ENCODE measurements at regions not wholly inside any gene's neighbourhood (a gene's known extent, or its start where the extent isn't known, plus 50 kb on each side); places are given as distances from the start of the nearest gene placed in this dataset.

- ChIA-PET CTCF (interaction anchor here (0.6 kb wide), 1 partner anchor 243 kb away, joined by 3 read pairs; no protein-coding TSS in a partner anchor), POLR2A (ENCODE audit: unreplicated experiment) (no interaction called here)
- Histone ChIP-seq H2AFZ (ENCODE audit: low read length) (no peak overlapping the region), H3K9me2 (replicated peaks; ENCODE audit: low read length) (no peaks in the 10 kb centered on the region), H3K4me3 (ENCODE audit: low read length) (no peak overlapping the region), H3K9ac (ENCODE audit: low read length) (no peak overlapping the region), H4K20me1 (ENCODE audit: low read length) (no peaks in the 10 kb centered on the region), H3K27ac (ENCODE audit: low read length) (no peak overlapping the region), H3F3A (ENCODE audit: low read length, unreplicated experiment) (no peaks in the 10 kb centered on the region), H3K4me2 (ENCODE audit: low read length) (no peak overlapping the region), H3K36me3 (ENCODE audit: low read depth, low read length) (no peaks in the 10 kb centered on the region), H3K79me2 (ENCODE audit: low read length) (no peaks in the 10 kb centered on the region), H3K27me3 (ENCODE audit: low read length) (no peaks in the 10 kb centered on the region), H3K9me3 (ENCODE audit: low read length) (no peaks in the 10 kb centered on the region), H3K4me1 (ENCODE audit: insufficient read depth, low read length) (no peaks in the 10 kb centered on the region; the same call in 1 of the 2 replicates)
- BruUV-seq (replicated peaks): no TSS peak
- peak; percentile 79 for TF ChIP-seq CTCF (conservative IDR thresholded peaks at IDR 0.05; ENCODE audit: low read depth, low read length)
- TF ChIP-seq EZH2phosphoT487 (IDR thresholded peaks at IDR 0.05; ENCODE audit: borderline replicate concordance, low read length): no peak
- no peak for TF ChIP-seq EZH2 (IDR thresholded peaks at IDR 0.05; ENCODE audit: low read length, unreplicated experiment)
- ATAC-seq: peak; percentile 92
- DNase-seq: peak; percentile 60
- intact Hi-C loops (cut with micrococcal nuclease): loop anchor here (1.0 to 5.0 kb wide), 4 partner anchors 219 to 756 kb away; no protein-coding TSS in a partner anchor
Observed at GRCh38 chr13:60654415-60654814, 257.4 kb downstream of the TDRD3 start.

GRCh38 chr13:60647547-60647946 is 250.5 kb downstream of the TDRD3 start:
- no peak for TF ChIP-seq EZH2phosphoT487 (IDR thresholded peaks at IDR 0.05; ENCODE audit: borderline replicate concordance, low read length)
- TF ChIP-seq CTCF (conservative IDR thresholded peaks at IDR 0.05; ENCODE audit: low read depth, low read length): no peak
- TF ChIP-seq EZH2 (IDR thresholded peaks at IDR 0.05; ENCODE audit: low read length, unreplicated experiment): no peak
- Histone ChIP-seq H3K36me3 (ENCODE audit: low read depth, low read length) (no peaks in the 10 kb centered on the region), H3K27ac (ENCODE audit: low read length) (no peak overlapping the region), H3K79me2 (ENCODE audit: low read length) (no peaks in the 10 kb centered on the region), H3K9me3 (ENCODE audit: low read length) (no peaks in the 10 kb centered on the region), H3F3A (ENCODE audit: low read length, unreplicated experiment) (no peaks in the 10 kb centered on the region), H3K4me2 (ENCODE audit: low read length) (no peak overlapping the region), H3K27me3 (ENCODE audit: low read length) (no peaks in the 10 kb centered on the region), H3K9me2 (replicated peaks; ENCODE audit: low read length) (no peaks in the 10 kb centered on the region), H3K4me1 (ENCODE audit: insufficient read depth, low read length) (no peaks in the 10 kb centered on the region), H3K9ac (ENCODE audit: low read length) (no peak overlapping the region), H2AFZ (ENCODE audit: low read length) (no peak overlapping the region), H3K4me3 (ENCODE audit: low read length) (no peak overlapping the region), H4K20me1 (ENCODE audit: low read length) (no peaks in the 10 kb centered on the region)
- DNase-seq (no peak), ATAC-seq (no peak)
- intact Hi-C loops (cut with micrococcal nuclease): no loop called here
- CTCF ChIA-PET: no interaction called here
- no TSS peak for BruUV-seq (replicated peaks)
- POLR2A ChIA-PET (ENCODE audit: unreplicated experiment): no interaction called here

GRCh38 chr13:60646620-60647019 is 249.6 kb downstream of the TDRD3 start:
- Histone ChIP-seq H3K79me2 (ENCODE audit: low read length) (no peaks in the 10 kb centered on the region), H3K9ac (ENCODE audit: low read length) (no peak overlapping the region), H3K9me3 (ENCODE audit: low read length) (no peaks in the 10 kb centered on the region), H3F3A (ENCODE audit: low read length, unreplicated experiment) (no peaks in the 10 kb centered on the region), H3K4me1 (ENCODE audit: insufficient read depth, low read length) (no peaks in the 10 kb centered on the region), H3K27ac (ENCODE audit: low read length) (no peak overlapping the region), H3K9me2 (replicated peaks; ENCODE audit: low read length) (no peaks in the 10 kb centered on the region), H3K4me3 (ENCODE audit: low read length) (no peak overlapping the region), H3K36me3 (ENCODE audit: low read depth, low read length) (no peaks in the 10 kb centered on the region), H3K4me2 (ENCODE audit: low read length) (no peak overlapping the region), H4K20me1 (ENCODE audit: low read length) (no peaks in the 10 kb centered on the region), H3K27me3 (ENCODE audit: low read length) (no peaks in the 10 kb centered on the region), H2AFZ (ENCODE audit: low read length) (no peak overlapping the region)
- BruUV-seq (replicated peaks): no TSS peak
- ChIA-PET POLR2A (ENCODE audit: unreplicated experiment) (interaction anchor here (0.6 kb wide), 1 partner anchor 769 kb away, joined by 4 read pairs; the partner anchor contains the start of gene PCDH20), CTCF (no interaction called here)
- intact Hi-C loops (cut with micrococcal nuclease): no loop called here
- ATAC-seq (no peak), DNase-seq (no peak)
- no peak for TF ChIP-seq CTCF (conservative IDR thresholded peaks at IDR 0.05; ENCODE audit: low read depth, low read length)
- TF ChIP-seq EZH2 (IDR thresholded peaks at IDR 0.05; ENCODE audit: low read length, unreplicated experiment): no peak
- no peak for TF ChIP-seq EZH2phosphoT487 (IDR thresholded peaks at IDR 0.05; ENCODE audit: borderline replicate concordance, low read length)
